H9 (cell line): ENCODE measurements at regions not wholly inside any gene's neighbourhood (a gene's known extent, or its start where the extent isn't known, plus 50 kb on each side); places are given as distances from the start of the nearest gene placed in this dataset.
"Not testable (repeated sequence)": the region's sequence is repeated elsewhere in the genome, so short reads cannot be mapped to it uniquely, and the experiment has no call there.

Experiments
- DNase-seq: peaks from one replicate; pipeline ENCODE4 v3.0.0-alpha.2; 2017
- H2AFZ ChIP-seq: one replicate; pipeline ENCODE4 v1.6.1; 2013; ENCODE audit warnings: mild to moderate bottlenecking, low read length, control low read depth, moderate library complexity
- H2AK5ac ChIP-seq: 2 replicates; pipeline ENCODE4 v1.6.1; 2013; ENCODE audit warnings: low read length, control low read depth, mixed read lengths; ENCODE audit not compliant: insufficient read length
- H2BK120ac ChIP-seq: one replicate; pipeline ENCODE4 v1.6.1; 2013; ENCODE audit warnings: low read depth, mild to moderate bottlenecking, low read length, control low read depth, inconsistent platforms; ENCODE audit not compliant: poor library complexity, severe bottlenecking
- H2BK12ac ChIP-seq: 2 replicates; pipeline ENCODE4 v1.6.1; 2013; ENCODE audit warnings: low read length, control low read depth, mixed read lengths, low read depth; ENCODE audit not compliant: insufficient read length
- H2BK15ac ChIP-seq: 2 replicates; pipeline ENCODE4 v1.6.1; 2013; ENCODE audit warnings: low read depth, low read length, control low read depth
- H2BK20ac ChIP-seq: one replicate; pipeline ENCODE4 v1.6.1; 2013; ENCODE audit warnings: low read depth, mild to moderate bottlenecking, low read length, control low read depth, inconsistent platforms; ENCODE audit not compliant: poor library complexity, severe bottlenecking
- H2BK5ac ChIP-seq: 2 replicates; pipeline ENCODE4 v1.6.1; 2013; ENCODE audit warnings: low read length, control low read depth, mixed read lengths; ENCODE audit not compliant: insufficient read length
- H3K14ac ChIP-seq: 2 replicates; pipeline ENCODE4 v1.6.1; 2013; ENCODE audit warnings: low read length, control low read depth; ENCODE audit not compliant: insufficient read depth
- H3K18ac ChIP-seq: 2 replicates; pipeline ENCODE4 v1.6.1; 2013; ENCODE audit warnings: low read depth, mild to moderate bottlenecking, mixed read lengths, low read length, control low read depth; ENCODE audit not compliant: insufficient read length
- H3K23ac ChIP-seq: 2 replicates; pipeline ENCODE4 v1.6.1; 2013; ENCODE audit warnings: low read length, control low read depth, mixed read lengths, low read depth; ENCODE audit not compliant: insufficient read length
- H3K23me2 ChIP-seq: 2 replicates; pipeline ENCODE4 v1.6.1; 2013; ENCODE audit warnings: low read depth, mild to moderate bottlenecking, mixed read lengths, low read length, control low read depth; ENCODE audit not compliant: insufficient read length, poor library complexity, severe bottlenecking
- H3K27ac ChIP-seq: 2 replicates; pipeline ENCODE4 v1.5.1; 2013; ENCODE audit warnings: low read length, control low read depth, mixed read lengths, low read depth; ENCODE audit not compliant: insufficient read length
- H3K27me3 ChIP-seq: 2 replicates; pipeline ENCODE4 v1.6.1; 2013; ENCODE audit warnings: low read length, control low read depth, inconsistent platforms; ENCODE audit not compliant: insufficient read depth
- H3K4ac ChIP-seq: 2 replicates; pipeline ENCODE4 v1.6.1; 2013; ENCODE audit warnings: low read depth, mild to moderate bottlenecking, control low read depth, inconsistent platforms, low read length, moderate library complexity
- H3K4me1 ChIP-seq: 2 replicates; pipeline ENCODE4 v1.6.1; 2013; ENCODE audit warnings: low read length, control low read depth, inconsistent platforms; ENCODE audit not compliant: insufficient read depth
- H3K4me2 ChIP-seq: 2 replicates; pipeline ENCODE4 v1.6.1; 2013; ENCODE audit warnings: low read length, control low read depth, mixed read lengths; ENCODE audit not compliant: insufficient read length, insufficient read depth
- H3K56ac ChIP-seq: 2 replicates; pipeline ENCODE4 v1.6.1; 2013; ENCODE audit warnings: low read depth, mild to moderate bottlenecking, mixed read lengths, low read length, control low read depth; ENCODE audit not compliant: insufficient read length
- H3K79me1 ChIP-seq: 2 replicates; pipeline ENCODE4 v1.6.1; 2013; ENCODE audit warnings: low read depth, mild to moderate bottlenecking, moderate library complexity, low read length, control low read depth, inconsistent platforms; ENCODE audit not compliant: insufficient read depth, poor library complexity, severe bottlenecking
- H3K79me2 ChIP-seq: 2 replicates; pipeline ENCODE4 v1.6.1; 2013; ENCODE audit warnings: low read length, control low read depth, inconsistent platforms; ENCODE audit not compliant: insufficient read depth
- H3K9ac ChIP-seq: 2 replicates; pipeline ENCODE4 v1.6.1; 2013; ENCODE audit warnings: low read length, control low read depth, mixed read lengths; ENCODE audit not compliant: insufficient read length; ENCODE audit errors: extremely low read depth
- H3K9me3 ChIP-seq: one replicate; pipeline ENCODE4 v1.6.1; 2013; ENCODE audit warnings: low read depth, low read length, inconsistent platforms; ENCODE audit not compliant: control insufficient read depth
- H3T11ph ChIP-seq: one replicate; pipeline ENCODE4 v1.6.1; 2013; ENCODE audit warnings: mild to moderate bottlenecking, low read length, control low read depth, inconsistent platforms
- H4K20me1 ChIP-seq: one replicate; pipeline ENCODE4 v1.6.1; 2013; ENCODE audit not compliant: control insufficient read depth, insufficient read length, insufficient read depth
- H4K5ac ChIP-seq: 2 replicates; pipeline ENCODE4 v1.6.1; 2013; ENCODE audit warnings: low read depth, mild to moderate bottlenecking, mixed read lengths, low read length, control low read depth; ENCODE audit not compliant: insufficient read length
- H4K8ac ChIP-seq: replicated peaks from 2 replicates; pipeline ENCODE4 v1.6.1; 2013; ENCODE audit warnings: low read length, control low read depth, mixed read lengths, low read depth; ENCODE audit not compliant: insufficient read length
- H4K91ac ChIP-seq: 2 replicates; pipeline ENCODE4 v1.6.1; 2013; ENCODE audit warnings: low read depth, mild to moderate bottlenecking, moderate library complexity, mixed read lengths, low read length, control low read depth; ENCODE audit not compliant: insufficient read length
- H3K27ac Mint-ChIP-seq, 3 experiments: 2 replicates in 2 of 3; 3 replicates in 1 of 3; pipeline ENCODE4 v1.8.0; 2020 to 2021; ENCODE audit warnings: mixed read lengths in 3 of 3, mild to moderate bottlenecking in 1 of 3, moderate library complexity in 1 of 3
- H3K27me3 Mint-ChIP-seq: 2 replicates; pipeline ENCODE4 v1.8.0; 2021; ENCODE audit warnings: low read depth, mild to moderate bottlenecking, moderate library complexity, mixed read lengths
- H3K36me3 Mint-ChIP-seq, 3 experiments: 2 replicates in 2 of 3; 3 replicates in 1 of 3; pipeline ENCODE4 v1.8.0; 2020 to 2021; ENCODE audit warnings: low read depth in 3 of 3, mixed read lengths in 3 of 3; ENCODE audit not compliant: insufficient read depth in 1 of 3
- H3K4me1 Mint-ChIP-seq, 2 experiments: 2 replicates each; pipeline ENCODE4 v1.8.0; 2020; ENCODE audit warnings: mixed read lengths in 2 of 2
- H3K4me3 Mint-ChIP-seq, 2 experiments: 2 replicates in 1 of 2; 3 replicates in 1 of 2; pipeline ENCODE4 v1.8.0; 2020 to 2021; ENCODE audit warnings: mild to moderate bottlenecking in 2 of 2, mixed read lengths in 2 of 2, moderate library complexity in 1 of 2
- H3K9me3 Mint-ChIP-seq, 2 experiments: 2 replicates in 1 of 2; 3 replicates in 1 of 2; pipeline ENCODE4 v1.8.0; 2020; ENCODE audit warnings: mild to moderate bottlenecking in 2 of 2, mixed read lengths in 2 of 2, moderate library complexity in 1 of 2
- WGBS: extraction: QIAGEN DNeasy Blood & Tissue Kit; methylation state at CpG from one replicate; pipeline ENCODE4 v1.1.7; 2013; ENCODE audit warnings: missing lambda C conversion rate, low lambda C conversion rate, mixed read lengths; ENCODE audit not compliant: insufficient read length; ENCODE audit errors: extremely low coverage; 5-methylcytosine and 5-hydroxymethylcytosine counted together
- TF ChIP-seq, protein P1 (sequence below): fragments of 200-600 bp; sonication (generic); conservative IDR thresholded peaks from 3 replicates; pipeline ENCODE4 v1.8.0; 2021; ENCODE audit warnings: antibody characterized with exemption, mild to moderate bottlenecking

- H2BK12ac ChIP-seq = no peak overlapping the region
- no peak overlapping the region for H3K18ac ChIP-seq
- H3K9me3 ChIP-seq = no peaks in the 10 kb centered on the region
- no peak overlapping the region for H3K27ac ChIP-seq
- no peak overlapping the region for H2AK5ac ChIP-seq
- H3T11ph ChIP-seq = no peak overlapping the region
- WGBS = no CpG with 5 or more reads among the region's 1 CpG
- H2BK120ac ChIP-seq = no peak overlapping the region
- Mint-ChIP-seq H3K27me3 (0 out of 2 replicates have a peak, but pooled peaks cover 2% of the 10 kb centered on the region), H3K36me3 (no peaks in the 10 kb centered on the region), H3K27ac (peak overlapping the region in 1 of 3 experiments; percentile 65; a peak in 1 of 7 replicates), H3K9me3 (no peaks in the 10 kb centered on the region; a peak in 1 of 5 replicates), H3K4me1 (peaks cover 16 to 19% of the 10 kb centered on the region in 2 experiments), H3K4me3 (no peak overlapping the region)
- no peak overlapping the region for H2BK20ac ChIP-seq
- peaks cover 3% of the 10 kb centered on the region; the same call in 1 of the 2 replicates for H3K4me1 ChIP-seq
- no peak overlapping the region for H3K23ac ChIP-seq
- TF ChIP-seq, protein P1, sequence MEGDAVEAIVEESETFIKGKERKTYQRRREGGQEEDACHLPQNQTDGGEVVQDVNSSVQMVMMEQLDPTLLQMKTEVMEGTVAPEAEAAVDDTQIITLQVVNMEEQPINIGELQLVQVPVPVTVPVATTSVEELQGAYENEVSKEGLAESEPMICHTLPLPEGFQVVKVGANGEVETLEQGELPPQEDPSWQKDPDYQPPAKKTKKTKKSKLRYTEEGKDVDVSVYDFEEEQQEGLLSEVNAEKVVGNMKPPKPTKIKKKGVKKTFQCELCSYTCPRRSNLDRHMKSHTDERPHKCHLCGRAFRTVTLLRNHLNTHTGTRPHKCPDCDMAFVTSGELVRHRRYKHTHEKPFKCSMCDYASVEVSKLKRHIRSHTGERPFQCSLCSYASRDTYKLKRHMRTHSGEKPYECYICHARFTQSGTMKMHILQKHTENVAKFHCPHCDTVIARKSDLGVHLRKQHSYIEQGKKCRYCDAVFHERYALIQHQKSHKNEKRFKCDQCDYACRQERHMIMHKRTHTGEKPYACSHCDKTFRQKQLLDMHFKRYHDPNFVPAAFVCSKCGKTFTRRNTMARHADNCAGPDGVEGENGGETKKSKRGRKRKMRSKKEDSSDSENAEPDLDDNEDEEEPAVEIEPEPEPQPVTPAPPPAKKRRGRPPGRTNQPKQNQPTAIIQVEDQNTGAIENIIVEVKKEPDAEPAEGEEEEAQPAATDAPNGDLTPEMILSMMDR = no peak
- H3K4me2 ChIP-seq = no peak overlapping the region
- H3K23me2 ChIP-seq = no peaks in the 10 kb centered on the region
- H4K5ac ChIP-seq = no peak overlapping the region
- no peak overlapping the region for H3K56ac ChIP-seq
- H3K4ac ChIP-seq = no peak overlapping the region
- no peak overlapping the region for H4K91ac ChIP-seq
- no peak overlapping the region for H3K9ac ChIP-seq
- no peak overlapping the region for H2BK15ac ChIP-seq
- H2BK5ac ChIP-seq = no peak overlapping the region
- H3K79me1 ChIP-seq = no peaks in the 10 kb centered on the region
- no peaks in the 10 kb centered on the region for H4K20me1 ChIP-seq
- no peak overlapping the region for H4K8ac ChIP-seq
- no peak overlapping the region for H3K14ac ChIP-seq
- H2AFZ ChIP-seq = no peak overlapping the region
- H3K79me2 ChIP-seq = no peaks in the 10 kb centered on the region
- no peaks in the 10 kb centered on the region for H3K27me3 ChIP-seq
- DNase-seq = no peak
Observed at GRCh38 chr16:54875443-54875842, 55.2 kb upstream of the IRX5 start.

GRCh38 chr16:54873716-54874373, 56.8 kb upstream of the IRX5 start:
- H3K27me3 ChIP-seq, H3K56ac ChIP-seq, H2BK15ac ChIP-seq, H4K20me1 ChIP-seq, H3K9me3 Mint-ChIP-seq, H2BK120ac ChIP-seq, H3K4me2 ChIP-seq, H3K9ac ChIP-seq, H3K4ac ChIP-seq, H3K9me3 ChIP-seq, H4K8ac ChIP-seq, H3K27ac ChIP-seq, H2BK12ac ChIP-seq, H2AFZ ChIP-seq, H2AK5ac ChIP-seq, H4K91ac ChIP-seq, H2BK20ac ChIP-seq, H3K36me3 Mint-ChIP-seq, H3K79me1 ChIP-seq, H2BK5ac ChIP-seq, H4K5ac ChIP-seq, DNase-seq, H3K4me1 ChIP-seq, H3K27ac Mint-ChIP-seq, H3K4me3 Mint-ChIP-seq, H3K18ac ChIP-seq, H3K27me3 Mint-ChIP-seq, H3K23me2 ChIP-seq, H3K79me2 ChIP-seq, H3K23ac ChIP-seq, H3K14ac ChIP-seq, H3T11ph ChIP-seq: not testable (repeated sequence)
- H3K4me1 Mint-ChIP-seq = peaks cover 16 to 19% of the 10 kb centered on the region in 2 experiments
- WGBS = no CpG with 5 or more reads among the region's 12 CpGs
